ENCODE measurements at regions not wholly inside any gene's neighbourhood (a gene's known extent, or its start where the extent isn't known, plus 50 kb on each side); places are given as distances from the start of the nearest gene placed in this dataset.
"Not testable (repeated sequence)": the region's sequence is repeated elsewhere in the genome, so short reads cannot be mapped to it uniquely, and the experiment has no call there.

DNA sequence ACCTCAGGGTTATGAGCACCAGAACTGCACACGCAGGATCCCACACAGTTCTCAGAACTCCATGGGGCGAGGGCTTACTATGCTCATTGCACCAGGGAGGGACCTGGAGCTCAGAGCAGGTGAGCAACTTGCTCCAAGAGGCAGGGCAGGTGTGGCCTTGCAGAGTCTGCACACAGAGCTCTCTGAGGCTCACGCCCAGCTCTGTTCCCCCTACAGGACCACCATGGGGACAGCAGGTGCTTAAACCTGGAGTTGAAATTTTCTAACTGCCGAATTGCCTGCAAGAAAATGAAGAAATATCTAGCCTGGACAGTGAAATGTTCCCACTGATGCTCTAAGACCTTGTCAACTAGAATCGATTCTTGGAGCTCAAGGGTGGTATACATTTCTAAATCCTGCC is 49.9 kb upstream of the MSMB start:
- not testable (repeated sequence) for DNase-seq (ENCODE audit: low read depth)

DNA sequence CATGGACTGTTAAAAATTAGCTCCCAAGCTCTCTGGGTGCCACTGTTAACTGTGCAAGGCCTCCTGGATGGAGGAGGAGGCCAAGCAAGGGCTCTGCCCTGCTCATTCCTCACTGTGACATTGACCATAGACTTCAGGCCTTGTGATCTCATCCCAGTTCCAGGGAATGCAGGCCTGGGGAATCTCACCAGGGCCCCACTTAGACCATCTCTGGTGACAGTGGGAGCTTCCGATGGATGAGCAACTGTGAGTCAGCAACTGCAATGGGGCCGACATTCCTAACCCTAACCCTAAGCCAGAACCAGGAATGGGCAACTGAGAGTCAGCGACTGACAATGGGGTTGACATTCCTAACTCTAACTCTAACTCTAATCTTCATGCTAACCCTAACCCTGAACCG is 50.4 kb upstream of the MSMB start:
- no peak for DNase-seq (ENCODE audit: low read depth)

DNA sequence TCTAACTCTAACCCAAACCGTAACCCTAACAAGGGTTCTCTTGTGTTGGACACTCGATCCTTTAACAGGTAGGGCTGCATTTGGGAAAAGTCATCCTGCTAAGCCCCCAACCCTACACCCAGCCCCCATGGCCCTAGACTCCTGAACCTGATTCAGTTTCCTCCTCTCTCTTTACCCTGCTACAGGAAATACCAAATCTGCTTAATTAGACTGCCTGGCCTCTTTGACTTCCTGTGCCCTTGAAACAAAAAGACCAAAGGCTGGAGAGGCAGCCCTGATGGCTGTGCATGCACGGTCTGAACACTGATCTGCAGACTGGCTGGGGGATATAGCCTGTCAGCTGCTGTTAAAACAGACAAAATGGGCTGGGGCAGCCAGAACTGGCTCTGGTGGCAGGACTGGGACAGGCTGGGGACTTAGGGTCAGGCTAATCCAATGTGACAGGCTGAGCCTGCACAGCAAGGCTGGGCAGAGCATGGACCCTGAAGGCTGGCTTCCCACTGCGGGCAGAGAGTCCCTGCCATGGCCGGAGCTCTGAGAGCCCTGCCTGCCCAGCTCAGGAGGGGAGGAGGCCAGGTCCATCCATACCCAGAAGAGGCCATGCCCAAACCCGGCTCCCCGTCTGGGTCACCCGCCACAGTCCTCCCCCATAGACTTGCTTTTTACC is 51.0 kb upstream of the MSMB start:
- no peak for DNase-seq (ENCODE audit: low read depth)

DNA sequence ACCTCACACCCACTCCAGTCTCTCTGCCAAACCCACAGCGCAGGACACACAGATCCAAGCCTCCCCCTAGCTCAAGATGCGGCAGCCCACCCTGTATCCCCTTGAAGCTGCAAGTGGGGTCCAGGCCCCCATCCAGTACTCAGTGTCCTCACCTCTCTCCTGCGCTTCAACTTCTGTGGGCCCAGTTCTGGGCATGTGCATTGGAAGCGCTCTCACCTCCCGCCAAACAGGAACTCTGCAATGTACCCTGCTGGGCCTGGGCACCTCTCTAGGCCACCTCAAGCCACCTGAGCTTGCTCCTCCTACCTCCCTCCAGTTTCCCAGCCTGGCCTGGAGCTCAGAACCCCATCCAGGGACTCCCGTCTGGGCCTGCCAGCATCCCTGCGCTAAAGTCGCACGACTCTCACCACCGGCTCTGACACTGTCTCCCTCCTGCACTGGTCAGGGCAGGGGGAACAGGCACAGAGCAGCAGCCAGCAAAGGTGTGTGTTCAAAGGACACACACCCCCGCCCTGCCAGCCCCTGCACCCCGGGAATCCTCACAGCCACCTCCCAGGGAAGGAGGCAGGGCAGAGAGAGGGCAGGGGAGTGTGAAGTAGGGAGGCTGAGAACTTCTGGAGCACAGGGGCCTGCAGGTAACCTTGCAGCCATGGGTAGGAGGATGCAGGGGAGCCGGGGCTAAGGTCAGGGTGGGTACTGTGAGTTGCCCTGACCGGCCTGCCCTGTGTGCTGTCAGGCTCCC is 51.7 kb upstream of the MSMB start:
- DNase-seq (ENCODE audit: low read depth), result no peak

DNA sequence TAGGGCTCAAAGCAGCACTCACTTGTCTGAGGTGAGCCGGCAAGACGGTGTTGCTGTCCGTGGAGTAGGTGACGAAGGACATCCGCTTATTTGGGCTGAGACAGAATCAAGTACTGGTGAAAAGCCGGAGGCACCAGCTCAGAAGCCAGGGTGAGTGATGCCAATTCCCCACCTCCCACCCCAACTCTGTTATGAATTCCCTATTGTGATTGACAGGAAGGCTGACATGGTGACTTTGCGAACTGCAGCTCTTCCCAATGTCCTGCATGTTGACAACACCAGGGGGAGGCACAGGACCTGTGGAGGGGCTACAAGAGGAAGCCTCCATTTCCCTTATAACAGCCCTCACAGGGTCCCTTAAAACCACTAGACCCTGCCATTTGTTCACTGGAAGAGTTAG is 52.3 kb upstream of the MSMB start:
- no peak for DNase-seq (ENCODE audit: low read depth)

DNA sequence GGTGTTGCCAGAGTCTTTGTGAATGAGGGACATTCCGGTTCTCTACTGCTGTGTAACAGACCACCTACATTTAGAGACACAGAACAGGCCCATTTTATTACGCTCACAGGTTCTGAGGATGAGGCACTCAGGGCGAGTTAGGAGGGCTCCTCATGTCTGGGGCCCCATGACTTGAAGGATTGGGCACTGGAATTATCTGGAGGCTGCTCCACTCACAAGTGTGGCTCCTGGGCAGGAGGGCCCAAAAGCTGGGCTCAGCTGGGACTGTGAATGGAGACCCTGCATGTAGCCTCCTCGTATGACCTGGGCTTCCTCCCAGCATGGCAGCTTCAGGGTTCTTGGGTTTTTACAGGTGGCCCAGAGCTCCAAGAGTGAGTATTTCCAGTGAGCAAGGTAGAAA is 52.9 kb upstream of the MSMB start:
- DNase-seq (ENCODE audit: low read depth), result not testable (repeated sequence)

DNA sequence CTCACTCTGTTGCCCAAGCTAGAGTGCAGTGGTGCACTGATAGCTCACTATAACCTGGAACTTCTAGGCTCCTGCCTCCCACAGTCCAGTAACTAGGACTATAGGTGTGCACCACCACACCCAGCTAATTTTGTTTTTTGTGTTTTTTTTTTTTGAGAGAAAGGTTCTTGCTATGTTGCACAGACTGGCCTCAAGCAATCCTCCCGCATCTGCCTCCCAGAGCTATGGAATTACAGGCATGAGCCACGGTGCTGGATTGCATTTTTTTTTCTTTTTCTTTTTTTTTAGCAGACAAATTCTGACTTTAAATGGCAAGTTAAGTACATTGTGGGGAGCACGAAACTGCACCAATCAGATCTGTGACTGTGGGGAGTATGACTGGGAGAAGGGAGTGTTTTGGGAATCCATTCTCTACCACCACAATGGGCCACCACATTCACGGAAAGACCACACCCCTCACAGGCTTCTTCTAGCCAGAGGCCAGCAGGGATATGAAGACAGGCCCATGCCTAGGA is 58.1 kb upstream of the MSMB start:
- no peak for DNase-seq (ENCODE audit: low read depth)

DNA sequence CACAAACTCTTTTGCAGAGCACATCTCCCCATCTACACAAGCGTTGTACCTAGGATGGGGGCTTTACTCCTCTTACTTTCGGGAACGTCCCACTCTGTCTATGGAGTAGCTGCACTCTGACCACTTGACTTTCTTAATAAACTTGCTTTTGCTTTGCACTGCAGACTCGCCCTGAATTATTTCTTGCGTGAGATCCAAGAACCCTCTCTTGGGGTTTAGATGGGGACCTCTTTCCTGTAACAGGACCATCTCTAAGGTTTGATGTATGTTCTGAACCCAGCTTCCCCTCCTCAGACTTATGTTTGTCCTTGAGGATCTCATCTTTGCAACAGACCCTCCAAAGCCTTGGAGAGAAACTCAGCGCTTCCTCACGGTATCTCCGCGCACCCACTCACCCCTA is 59.3 kb upstream of the MSMB start:
- DNase-seq (ENCODE audit: low read depth), result not testable (repeated sequence)

DNA sequence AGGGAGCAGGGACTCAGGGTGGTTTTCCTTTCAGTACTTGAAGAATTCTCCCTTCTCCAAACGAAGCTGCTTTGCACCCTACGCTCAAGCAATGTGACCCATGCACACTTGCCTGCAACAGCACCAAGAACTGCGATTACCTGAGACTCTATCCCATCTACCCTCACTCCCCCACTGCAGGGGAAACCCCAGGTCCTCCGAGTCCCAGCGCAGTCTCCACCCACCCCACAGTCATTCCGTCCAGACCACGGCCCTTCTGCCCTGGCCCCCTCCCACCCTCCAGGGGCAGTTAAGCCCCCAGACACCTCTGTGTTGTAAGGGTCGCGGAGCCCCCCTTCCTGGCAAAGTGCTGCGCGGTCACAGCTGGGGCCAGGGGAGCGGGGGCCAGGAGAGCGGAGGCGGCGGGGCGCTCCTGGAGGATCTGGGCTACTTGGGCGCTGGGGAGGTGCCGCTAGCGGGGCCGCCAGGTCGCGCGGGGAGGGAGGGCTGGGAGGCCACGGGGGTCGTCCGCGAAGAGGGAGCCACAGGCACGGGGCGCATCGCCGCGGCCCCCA is 59.9 kb upstream of the MSMB start:
- DNase-seq (ENCODE audit: low read depth), result not testable (repeated sequence)

DNA sequence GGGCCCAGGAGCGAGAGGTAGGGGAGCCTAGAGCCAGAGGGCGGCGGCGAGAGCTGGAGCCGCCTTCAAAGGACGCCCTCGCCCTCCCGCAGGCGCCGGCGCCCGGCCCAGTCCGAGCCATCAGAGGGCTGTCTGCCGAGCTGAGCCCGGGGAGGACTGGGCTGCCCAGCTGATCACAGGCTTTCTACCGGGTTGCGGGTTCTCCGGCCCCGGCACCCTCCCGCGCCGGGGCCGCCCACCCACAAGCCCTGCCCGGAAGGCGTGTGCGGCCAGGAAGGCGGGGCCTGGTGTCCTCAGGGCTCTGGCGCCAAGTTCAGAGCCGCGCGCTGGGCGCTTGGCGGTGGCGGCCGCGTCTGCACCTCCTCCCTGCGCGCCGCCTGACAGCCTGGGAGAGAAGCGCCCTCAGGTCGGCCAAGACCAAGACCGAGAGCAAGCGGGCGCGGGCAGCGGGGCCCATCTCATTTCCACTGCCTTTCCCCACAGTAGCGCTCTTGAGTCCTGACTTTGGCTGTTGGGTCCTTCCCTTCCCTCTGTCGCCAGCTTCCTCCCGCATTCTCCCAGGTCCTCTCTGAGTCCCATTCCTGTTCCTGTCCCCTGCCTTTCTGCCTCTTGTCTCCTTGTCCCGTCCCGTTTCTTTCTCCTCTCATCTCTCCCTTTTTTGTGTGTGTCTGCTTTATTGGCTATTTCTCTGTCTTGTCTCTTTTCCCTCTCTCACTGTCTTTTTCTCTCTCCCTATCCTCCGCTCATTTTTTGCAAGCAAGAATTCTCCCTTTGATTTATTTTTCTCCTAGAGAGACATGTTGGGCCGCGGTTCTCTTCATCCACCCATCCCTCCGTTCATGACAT is 60.6 kb upstream of the MSMB start:
- DNase-seq (ENCODE audit: low read depth), result peak; percentile 24

DNA sequence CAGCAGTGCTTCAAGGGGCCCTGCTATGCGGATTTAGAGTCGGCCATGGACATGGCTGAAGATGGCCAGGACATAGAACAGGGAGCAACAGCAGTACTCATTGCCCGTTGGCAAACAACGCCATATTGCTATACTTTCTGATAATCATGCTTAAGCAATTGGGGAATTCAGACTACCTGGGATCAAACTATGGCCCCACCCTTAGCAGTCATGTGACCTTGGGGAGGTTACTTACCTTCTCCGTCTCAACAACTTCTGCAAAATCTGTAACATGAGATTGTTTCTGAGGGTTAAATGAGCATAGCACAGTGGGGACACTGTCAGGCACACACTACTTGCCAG is 62.1 kb upstream of the MSMB start:
- DNase-seq (ENCODE audit: low read depth), result not testable (repeated sequence)

DNA sequence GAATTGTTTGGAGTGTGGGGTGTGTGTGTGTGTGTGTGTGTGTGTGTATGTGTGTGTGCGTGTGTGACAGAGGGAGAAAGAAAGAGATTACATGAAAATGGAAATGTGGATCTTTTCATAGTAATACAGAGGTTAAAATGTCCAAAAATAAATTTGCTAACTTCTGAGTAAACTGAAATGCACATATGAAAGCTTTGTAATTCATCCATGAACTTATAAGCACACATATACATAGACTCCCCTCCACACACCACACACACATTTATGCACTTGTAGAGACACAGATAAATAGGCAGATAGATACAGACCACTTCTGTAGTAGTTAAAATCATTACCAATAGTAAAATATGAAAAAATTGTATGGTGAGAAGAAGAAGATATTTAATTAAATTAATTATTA is 108.2 kb upstream of the MSMB start:
- DNase-seq (ENCODE audit: low read depth), result not testable (repeated sequence)

DNA sequence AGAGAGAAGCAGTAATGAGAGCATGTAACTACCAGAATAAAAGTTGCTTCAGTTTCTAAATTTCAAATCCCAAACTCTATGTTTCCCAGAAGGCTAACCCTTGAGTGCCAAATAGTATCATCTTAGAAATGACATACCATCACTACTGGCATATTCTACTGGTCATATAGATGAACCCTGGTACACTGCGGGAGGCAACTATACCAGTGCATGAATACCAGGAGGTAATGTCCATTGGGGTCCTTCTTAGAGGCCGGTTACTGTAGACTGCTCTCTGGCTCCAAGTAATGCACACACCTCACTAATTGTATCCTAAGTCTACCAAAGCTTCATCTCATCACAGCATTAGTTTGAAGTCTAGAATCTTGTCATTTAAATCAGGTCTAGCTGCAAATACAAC is 108.6 kb upstream of the MSMB start:
- DNase-seq (ENCODE audit: low read depth), result not testable (repeated sequence)

DNA sequence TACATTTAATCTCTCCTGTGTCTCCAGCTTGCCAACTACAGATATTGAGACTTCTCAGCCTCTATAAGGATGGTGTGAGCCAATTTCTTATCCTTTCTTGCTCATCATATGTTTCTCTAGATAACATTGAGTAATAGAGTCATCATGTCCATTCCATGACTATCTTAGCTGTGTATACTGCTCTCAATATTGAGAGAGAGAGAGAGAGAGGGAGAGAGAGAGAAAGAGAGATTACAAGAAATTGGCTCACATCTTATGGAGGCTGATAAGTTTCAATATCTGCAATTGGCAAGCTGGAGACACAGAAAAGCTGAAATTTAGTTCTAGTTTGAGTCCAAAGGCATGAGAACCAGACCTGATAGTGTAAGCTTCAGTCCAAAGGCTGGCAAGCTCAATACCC is 110.8 kb upstream of the MSMB start:
- not testable (repeated sequence) for DNase-seq (ENCODE audit: low read depth)

DNA sequence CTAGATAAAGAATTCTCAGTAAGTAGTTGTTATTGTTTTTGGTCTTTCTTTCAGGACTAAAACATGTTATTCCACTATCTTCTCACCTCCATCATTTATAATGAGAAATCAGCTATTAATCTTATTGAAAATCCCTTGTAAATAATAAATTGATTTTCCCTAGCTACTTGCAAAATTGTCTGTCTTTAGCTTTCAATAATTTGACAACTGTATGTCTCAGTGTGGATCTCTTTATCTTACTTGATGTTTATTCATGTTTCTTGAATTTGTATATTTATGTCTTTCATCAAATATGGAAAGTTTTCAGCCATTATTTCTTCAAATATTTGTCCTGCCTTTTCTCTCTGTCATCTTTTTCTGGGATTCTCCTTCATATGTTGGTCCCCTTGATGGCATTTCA is 117.1 kb upstream of the ANTXRL start:
- no peak for DNase-seq (ENCODE audit: low read depth)

DNA sequence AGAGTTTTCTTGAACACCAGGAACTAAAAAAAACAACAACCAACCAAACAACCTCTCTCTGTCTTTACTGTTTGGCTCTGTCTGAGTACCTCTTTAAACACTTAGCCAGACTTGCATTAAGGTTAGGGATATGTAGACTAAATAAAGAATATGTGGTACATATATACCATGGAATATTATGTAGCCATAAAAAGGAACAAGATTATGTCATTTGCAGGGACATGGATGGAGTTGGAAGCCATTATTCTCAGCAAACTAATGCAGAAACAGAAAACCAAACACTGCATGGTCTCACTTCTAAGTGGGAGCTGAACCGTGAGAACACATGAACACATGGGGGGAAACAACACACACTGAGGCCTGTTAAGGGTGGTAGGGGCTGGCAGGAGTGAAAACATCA is 116.0 kb upstream of the ANTXRL start:
- no peak for DNase-seq (ENCODE audit: low read depth)

DNA sequence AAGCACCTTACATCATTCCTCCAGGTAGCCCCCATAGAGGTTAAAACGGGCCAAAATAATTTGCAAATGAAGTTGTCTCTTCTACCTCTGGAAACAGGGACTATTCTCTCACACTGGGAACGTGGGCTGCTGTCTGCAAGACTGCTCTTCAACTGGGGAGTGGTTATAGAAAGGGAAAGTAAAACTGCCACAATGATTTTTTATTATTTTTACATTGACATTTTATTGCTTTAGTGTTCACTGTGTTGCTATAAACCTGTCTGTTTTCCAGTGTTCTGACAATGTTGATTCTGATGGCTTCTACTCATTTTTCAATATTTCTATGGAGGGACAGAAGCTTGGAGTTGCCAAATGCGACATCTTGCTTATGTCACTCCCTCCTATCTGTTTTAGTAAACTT is 115.1 kb upstream of the ANTXRL start:
- DNase-seq (ENCODE audit: low read depth), result no peak

DNA sequence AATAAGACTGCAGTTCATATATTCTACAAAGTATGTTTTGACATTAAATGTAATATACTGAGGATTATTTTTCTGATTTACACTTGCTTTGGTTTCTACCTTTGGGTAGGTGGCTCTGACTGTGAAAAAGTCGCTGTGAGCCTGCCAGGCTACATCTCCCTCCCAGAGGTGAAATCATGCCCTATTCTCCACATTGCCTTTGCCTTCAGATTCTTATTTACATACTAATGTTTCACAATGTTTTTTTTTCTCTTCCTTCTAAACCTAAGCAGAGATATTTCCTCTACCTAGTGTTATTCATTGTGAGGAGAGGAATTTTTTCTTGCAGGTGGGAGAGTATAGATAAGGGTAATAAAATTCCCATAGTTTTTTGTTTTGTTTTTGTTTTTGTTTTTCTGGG is 111.5 kb upstream of the ANTXRL start:
- no peak for DNase-seq (ENCODE audit: low read depth)

DNA sequence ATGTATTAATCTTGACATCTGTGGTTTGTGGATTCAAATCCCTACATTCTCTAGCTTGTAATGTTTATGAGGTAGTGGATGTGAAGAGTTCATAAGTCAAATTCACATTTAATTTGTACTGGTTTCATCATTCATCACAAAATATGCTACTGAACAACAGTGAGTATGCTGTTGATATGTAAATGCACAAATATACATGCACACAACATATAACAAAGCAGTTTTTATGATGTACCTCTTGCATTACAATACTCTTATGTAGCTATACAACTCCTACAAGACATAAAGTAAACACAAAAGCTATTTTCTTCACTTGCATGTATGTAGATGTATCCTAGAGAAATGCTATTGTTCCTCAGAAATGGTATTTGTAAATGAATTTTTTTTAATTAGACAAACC is 111.0 kb upstream of the ANTXRL start:
- DNase-seq (ENCODE audit: low read depth), result no peak

DNA sequence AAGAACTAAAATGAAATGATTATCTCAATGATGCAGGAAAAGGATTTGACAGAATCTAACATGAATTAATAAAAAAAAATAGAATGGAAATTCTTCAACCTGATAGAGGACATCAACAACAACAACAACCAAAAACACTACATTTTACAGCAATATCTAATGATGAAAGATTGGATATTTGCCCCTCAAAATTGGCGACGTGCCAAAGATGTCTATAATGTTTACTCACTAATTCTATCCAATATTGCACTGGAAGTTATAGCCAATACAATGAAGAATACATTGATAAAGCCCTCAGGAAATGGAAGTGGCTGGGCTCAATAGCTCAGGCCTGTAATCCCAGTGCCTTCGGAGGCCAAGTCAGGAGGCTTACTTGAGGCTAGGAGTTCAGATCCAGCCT is 99.4 kb upstream of the ANTXRL start:
- not testable (repeated sequence) for DNase-seq (ENCODE audit: low read depth)

DNA sequence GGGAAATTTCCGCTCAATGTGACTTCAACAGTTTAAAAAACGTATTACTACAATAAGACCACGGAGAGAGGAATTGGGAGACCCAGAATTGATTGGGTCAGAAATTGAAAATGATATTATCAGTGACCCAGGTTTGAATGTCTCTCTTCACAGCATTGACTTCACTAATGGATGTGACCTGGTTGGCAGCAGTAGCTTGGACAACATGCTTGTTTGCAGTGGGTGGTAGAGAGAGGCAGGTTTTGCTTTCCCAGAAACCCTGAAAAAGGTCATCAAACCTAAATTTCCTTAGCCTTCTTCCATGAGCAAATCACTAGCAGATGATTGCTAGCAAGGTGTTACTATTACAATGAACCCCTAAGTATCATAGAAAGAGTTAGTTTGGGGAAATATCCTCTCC is 89.7 kb upstream of the ANTXRL start:
- no peak for DNase-seq (ENCODE audit: low read depth)

DNA sequence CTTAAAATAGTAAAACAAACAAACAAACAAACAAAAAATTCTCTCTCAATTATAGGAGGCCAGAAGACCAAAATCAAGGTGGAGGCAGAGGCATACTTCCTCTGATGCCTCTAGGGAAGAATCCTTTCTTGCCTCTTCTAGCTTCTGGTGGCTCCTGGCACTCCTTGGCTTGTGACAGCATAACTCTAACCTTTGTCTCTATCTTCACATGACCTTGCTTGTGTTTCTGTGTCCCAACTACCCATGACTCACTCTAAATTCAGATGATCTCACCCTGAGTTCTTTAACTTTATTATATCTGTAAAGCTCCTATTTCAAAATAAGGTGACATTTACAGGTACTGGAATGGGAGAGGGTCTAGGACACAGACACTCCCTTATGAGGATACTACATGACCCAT is 88.3 kb upstream of the ANTXRL start:
- no peak for DNase-seq (ENCODE audit: low read depth)

DNA sequence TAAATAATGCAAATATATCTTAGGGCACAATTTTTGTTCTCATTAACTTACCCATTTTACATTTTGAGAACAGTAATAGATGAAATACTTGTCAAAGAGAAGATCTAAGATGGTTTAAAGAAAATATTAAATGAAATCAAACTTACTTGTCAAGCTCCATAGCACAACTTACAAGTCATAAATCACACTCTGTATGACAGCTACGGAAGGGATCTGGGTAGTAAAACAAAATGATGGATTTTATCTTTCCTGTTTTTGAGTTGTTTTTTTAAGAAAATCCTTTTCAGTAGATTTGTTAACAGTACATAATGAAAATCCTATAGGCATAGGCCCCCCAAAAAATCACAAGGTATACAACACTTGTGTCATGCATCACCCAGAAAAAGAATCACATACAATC is 84.4 kb upstream of the ANTXRL start:
- DNase-seq (ENCODE audit: low read depth), result not testable (repeated sequence)
